Lower leg skin (tissue), 4 donors: ENCODE measurements at regions not wholly inside any gene's neighbourhood (a gene's known extent, or its start where the extent isn't known, plus 50 kb on each side); places are given as distances from the start of the nearest gene placed in this dataset.

ENCODE experiments used
- DNase-seq, 2 donors: peaks; one replicate each; pipeline ENCODE4 v3.0.0-alpha.2; 2019; ENCODE audit warnings: low spot score in 2 of 2
- H3K4me3 ChIP-seq: fragments of 200-600 bp; sonication (generic); 2 replicates; pipeline ENCODE4 v1.5.1; 2017; ENCODE audit warnings: mild to moderate bottlenecking, low read depth; ENCODE audit not compliant: poor library complexity, severe bottlenecking
- CTCF ChIP-seq, 3 donors: fragments of 450-650 bp; IDR thresholded peaks; one replicate each; pipeline ENCODE4 v1.5.1; 2016; ENCODE audit warnings: antibody characterized with exemption in 3 of 3, mild to moderate bottlenecking in 3 of 3, moderate library complexity in 2 of 3
- POLR2A ChIP-seq, 2 donors: fragments of 450-650 bp; IDR thresholded peaks; one replicate each; pipeline ENCODE4 v1.6.1; 2016 to 2017; ENCODE audit warnings: antibody characterized with exemption in 2 of 2, mild to moderate bottlenecking in 1 of 2, moderate library complexity in 1 of 2
- WGBS, 2 donors: methylation state at CpG; one replicate each; pipeline ENCODE4 v1.1.5; 2018; 5-methylcytosine and 5-hydroxymethylcytosine counted together
- intact Hi-C: fragments of 100-400 bp; cut with DNase I; formaldehyde crosslinking; loops from one replicate; pipeline ENCODE4 v1.15.0; 2023; ENCODE audit warnings: low total_unique reads

GRCh38 chr1:223482132-223482531 lies 88.9 kb downstream of the CCDC185 start:
- TF ChIP-seq CTCF (IDR thresholded peaks at IDR 0.05) (no peak), POLR2A (IDR thresholded peaks at IDR 0.05) (no peak)
- DNase-seq: no peak
- intact Hi-C loops: no loop called here
- no peak overlapping the region for H3K4me3 ChIP-seq

DNA sequence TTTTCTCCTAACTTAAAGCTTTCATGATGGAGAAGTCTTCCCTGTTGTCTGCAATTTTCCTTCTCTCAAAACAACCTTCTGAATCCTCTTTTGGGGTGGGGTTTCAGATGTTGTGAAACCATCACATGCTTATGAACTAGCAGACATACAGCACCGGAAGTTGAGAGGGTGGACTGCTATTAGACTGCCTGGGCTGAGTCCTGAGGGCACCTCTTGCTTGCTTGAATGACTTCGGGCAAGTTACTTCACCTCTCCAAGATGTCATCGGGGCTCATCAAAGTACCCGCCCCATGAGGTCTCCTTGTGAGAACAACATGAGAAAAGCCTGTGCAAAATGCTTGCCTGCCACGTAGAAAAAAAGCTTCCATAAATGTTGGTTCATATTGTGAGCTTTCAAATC lies 89.6 kb downstream of the CCDC185 start:
- no peak for TF ChIP-seq CTCF (IDR thresholded peaks at IDR 0.05)
- TF ChIP-seq POLR2A (IDR thresholded peaks at IDR 0.05): no peak
- intact Hi-C loops: no loop called here
- 48 to 49% methylated on average over 5 of the region's 5 CpGs for WGBS, 2 donors
- DNase-seq: peak; percentile 43 to 75
- H3K4me3 ChIP-seq: no peak overlapping the region

DNA sequence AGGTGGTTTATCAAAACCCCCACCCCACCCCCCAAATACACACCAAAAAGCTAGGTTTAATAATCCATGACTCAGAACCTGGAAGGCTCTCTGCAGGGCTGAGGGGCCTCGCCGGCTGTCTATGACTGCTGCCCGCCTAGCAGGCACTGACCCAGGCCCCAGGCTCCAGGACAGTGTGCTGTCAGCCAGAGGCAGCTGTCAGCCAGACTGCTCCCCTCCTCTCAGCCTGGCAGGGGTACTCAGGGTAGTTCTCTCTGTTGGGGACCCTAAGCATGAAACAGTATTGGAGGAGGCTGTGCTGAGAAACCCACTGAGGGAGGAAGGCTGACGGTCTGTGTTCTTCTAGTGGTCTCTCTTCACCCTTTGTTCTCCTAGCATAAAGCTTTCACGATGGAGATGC lies 90.3 kb downstream of the CCDC185 start:
- H3K4me3 ChIP-seq: no peak overlapping the region
- WGBS, 2 donors: 82 to 84% methylated on average over 5 of the region's 5 CpGs
- no peak for TF ChIP-seq POLR2A (IDR thresholded peaks at IDR 0.05)
- TF ChIP-seq CTCF (IDR thresholded peaks at IDR 0.05): no peak
- peak in 1 of 2 donors; percentile 72 for DNase-seq
- intact Hi-C loops: no loop called here

- WGBS, 2 donors: 67 to 80% methylated on average over 3 of the region's 3 CpGs
- no peak for DNase-seq
- no peak for TF ChIP-seq CTCF (IDR thresholded peaks at IDR 0.05)
- no peak for TF ChIP-seq POLR2A (IDR thresholded peaks at IDR 0.05)
- no peak overlapping the region for H3K4me3 ChIP-seq
- intact Hi-C loops: no loop called here
Measured at GRCh38 chr1:223486366-223486765, 93.2 kb downstream of the CCDC185 start.

GRCh38 chr1:223486932-223487886 lies 94.0 kb downstream of the CCDC185 start:
- 72 to 76% methylated on average over 10 of the region's 10 CpGs for WGBS, 2 donors
- DNase-seq: no peak
- TF ChIP-seq POLR2A (IDR thresholded peaks at IDR 0.05) (no peak), CTCF (IDR thresholded peaks at IDR 0.05) (no peak)
- no peak overlapping the region for H3K4me3 ChIP-seq
- intact Hi-C loops: no loop called here
